Esophagus squamous epithelium (tissue), 4 donors: ENCODE measurements at regions not wholly inside any gene's neighbourhood (a gene's known extent, or its start where the extent isn't known, plus 50 kb on each side); places are given as distances from the start of the nearest gene placed in this dataset.

ENCODE experiments used
- CTCF ChIP-seq, 6 experiments: fragments of 450-650 bp in 4 of 6; fragments of 200-600 bp in 2 of 6; sonication (generic) in 2 of 6; IDR thresholded peaks; one replicate each; pipeline ENCODE4 v1.5.1; 2016 to 2019; ENCODE audit warnings: antibody characterized with exemption in 6 of 6, mild to moderate bottlenecking in 4 of 6, moderate library complexity in 4 of 6
- POLR2A ChIP-seq, 4 donors: fragments of 450-650 bp; IDR thresholded peaks; one replicate each; pipeline ENCODE4 v1.6.1; 2017; ENCODE audit warnings: antibody characterized with exemption in 4 of 4, mild to moderate bottlenecking in 4 of 4, moderate library complexity in 3 of 4

GRCh38 chr3:150275941-150276340 is 132.2 kb upstream of the TSC22D2 start:
- TF ChIP-seq POLR2A (IDR thresholded peaks at IDR 0.05) (no peak), CTCF (IDR thresholded peaks at IDR 0.05) (no peak)
